Colonic mucosa (tissue), 4 donors: ENCODE measurements at regions not wholly inside any gene's neighbourhood (a gene's known extent, or its start where the extent isn't known, plus 50 kb on each side); places are given as distances from the start of the nearest gene placed in this dataset.
"Not testable (repeated sequence)": the region's sequence is repeated elsewhere in the genome, so short reads cannot be mapped to it uniquely, and the experiment has no call there.

Experiments used
- DNase-seq: peaks from one replicate; pipeline ENCODE4 v3.0.0-alpha.2; 2020
- H3K27ac ChIP-seq: fragments of 200-600 bp; one replicate; pipeline ENCODE4 v1.8.0; 2021
- H3K27me3 ChIP-seq: fragments of 200-600 bp; one replicate; pipeline ENCODE4 v1.8.0; 2021
- H3K36me3 ChIP-seq: fragments of 200-600 bp; one replicate; pipeline ENCODE4 v1.8.0; 2021
- H3K4me1 ChIP-seq: fragments of 200-600 bp; one replicate; pipeline ENCODE4 v1.8.0; 2021; ENCODE audit warnings: mild to moderate bottlenecking
- H3K4me3 ChIP-seq: fragments of 200-600 bp; one replicate; pipeline ENCODE4 v1.8.0; 2021
- H3K9ac ChIP-seq, 2 donors: one replicate each; pipeline ENCODE4 v1.7.0; 2013; ENCODE audit warnings: control low read depth in 2 of 2, low read depth in 2 of 2, low read length in 2 of 2
- H3K9me3 ChIP-seq: fragments of 200-600 bp; one replicate; pipeline ENCODE4 v1.8.0; 2021
- CTCF ChIP-seq: fragments of 200-600 bp; IDR thresholded peaks from one replicate; pipeline ENCODE4 v1.8.0; 2022; ENCODE audit warnings: antibody characterized with exemption, mild to moderate bottlenecking
- intact Hi-C: fragments of 100-400 bp; cut with DNase I; formaldehyde crosslinking; loops from one replicate; pipeline ENCODE4 v1.14.1; 2022
- donor health status: healthy.
- donor health status: DM: no; HTN: no; CAD: no.
- donor health status: DM: no; HTN: no; CAD: no.

GRCh38 chr12:25710128-25710527, 157.0 kb upstream of the LMNTD1 start:
- Histone ChIP-seq H3K9ac (no peak overlapping the region), H3K27me3 (no peaks in the 10 kb centered on the region), H3K4me1 (no peaks in the 10 kb centered on the region), H3K4me3 (no peak overlapping the region), H3K27ac (no peak overlapping the region), H3K9me3 (no peaks in the 10 kb centered on the region), H3K36me3 (no peaks in the 10 kb centered on the region)
- no peak for DNase-seq
- TF ChIP-seq CTCF = no peak
- intact Hi-C loops = no loop called here

DNA sequence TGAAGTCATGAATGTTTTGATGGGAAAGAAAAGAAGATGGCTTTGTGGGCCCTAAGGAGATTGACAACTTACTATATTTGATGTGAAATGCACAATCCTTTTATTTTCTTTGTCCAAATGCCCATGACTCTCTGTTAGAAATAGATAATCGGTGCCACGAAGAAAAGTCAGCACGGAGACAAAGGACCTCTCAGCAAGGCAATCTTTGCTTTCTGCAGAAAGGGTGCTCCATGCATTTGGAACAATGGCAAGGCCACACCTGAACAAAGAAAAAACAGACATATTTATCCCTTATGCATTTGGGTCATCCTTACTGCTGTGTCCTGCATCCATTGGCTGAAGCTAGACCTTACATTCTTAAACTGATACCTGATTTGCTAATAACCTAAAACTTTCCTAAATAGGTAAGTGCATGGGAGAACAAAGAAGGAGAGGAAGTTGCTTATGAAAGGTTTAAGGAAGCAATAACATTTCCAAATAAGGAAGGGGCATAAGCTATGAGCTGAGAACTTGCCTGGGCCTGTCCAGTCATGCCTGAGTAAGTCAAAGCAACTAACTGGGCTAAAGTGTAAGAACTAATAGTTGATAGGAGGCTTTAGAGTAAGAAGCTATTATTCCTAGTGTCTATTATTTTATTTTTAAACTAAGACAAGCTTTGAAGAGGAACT, 158.0 kb upstream of the LMNTD1 start:
- intact Hi-C loops, DNase-seq: not testable (repeated sequence)

GRCh38 chr12:25712169-25712568, 159.1 kb upstream of the LMNTD1 start:
- intact Hi-C loops = no loop called here
- TF ChIP-seq CTCF = no peak
- no peaks in the 10 kb centered on the region for H3K9me3 ChIP-seq
- no peaks in the 10 kb centered on the region for H3K4me1 ChIP-seq
- no peaks in the 10 kb centered on the region for H3K27me3 ChIP-seq
- no peaks in the 10 kb centered on the region for H3K36me3 ChIP-seq
- DNase-seq = no peak
- H3K27ac ChIP-seq = no peak overlapping the region
- H3K9ac ChIP-seq = no peak overlapping the region
- no peak overlapping the region for H3K4me3 ChIP-seq

More for the DNA sequence above, 158.0 kb upstream of the LMNTD1 start:
- not testable (repeated sequence) for H3K4me3 ChIP-seq, H3K27ac ChIP-seq, H3K9me3 ChIP-seq, H3K9ac ChIP-seq, H3K36me3 ChIP-seq, H3K27me3 ChIP-seq, H3K4me1 ChIP-seq

GRCh38 chr12:25713264-25713663, 160.2 kb upstream of the LMNTD1 start:
- no peak overlapping the region for H3K9ac ChIP-seq
- no peaks in the 10 kb centered on the region for H3K27me3 ChIP-seq
- H3K36me3 ChIP-seq = no peaks in the 10 kb centered on the region
- no peaks in the 10 kb centered on the region for H3K4me1 ChIP-seq
- intact Hi-C loops = no loop called here
- H3K4me3 ChIP-seq = no peak overlapping the region
- DNase-seq = no peak
- H3K27ac ChIP-seq = no peak overlapping the region
- H3K9me3 ChIP-seq = no peaks in the 10 kb centered on the region
- TF ChIP-seq CTCF = no peak

DNA sequence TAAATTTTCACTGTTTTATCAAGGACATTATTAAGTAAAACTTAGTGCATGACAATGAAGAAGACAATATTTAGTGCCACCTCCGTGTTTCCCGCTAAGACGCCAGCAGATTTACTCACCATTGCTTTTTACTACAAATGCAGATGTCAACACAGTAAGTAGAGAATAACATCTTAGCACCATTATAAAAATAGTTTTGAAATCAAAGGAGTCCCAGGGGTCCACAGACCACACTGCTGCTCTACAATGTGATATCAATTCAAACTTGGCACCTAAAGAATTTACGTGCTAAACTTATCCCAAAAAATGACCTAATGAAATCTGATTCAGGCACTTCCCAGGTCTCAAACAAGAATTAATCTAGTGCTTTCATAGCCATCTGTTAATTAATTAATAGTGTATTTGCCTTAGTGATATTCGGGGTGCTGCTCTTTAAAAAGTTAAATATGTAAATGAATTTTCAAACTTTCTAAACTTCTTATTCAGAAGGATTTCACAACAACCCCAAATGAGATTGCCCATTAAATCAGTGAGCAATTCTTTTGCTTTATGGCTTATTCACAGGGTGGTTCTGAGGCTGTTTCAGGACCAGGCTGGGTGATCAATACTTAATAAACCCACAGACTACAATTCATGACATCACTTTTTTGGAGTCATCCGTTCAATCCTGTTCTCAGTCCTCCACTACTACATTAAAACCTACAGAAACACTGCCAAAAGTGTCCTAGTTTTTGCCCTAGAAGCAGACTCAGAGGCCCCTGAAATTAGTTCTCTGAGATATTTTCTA, 161.3 kb upstream of the LMNTD1 start:
- H3K9me3 ChIP-seq = no peaks in the 10 kb centered on the region
- no peaks in the 10 kb centered on the region for H3K4me1 ChIP-seq
- H3K9ac ChIP-seq = no peak overlapping the region
- H3K27me3 ChIP-seq = no peaks in the 10 kb centered on the region
- H3K27ac ChIP-seq = no peak overlapping the region
- DNase-seq = no peak
- H3K4me3 ChIP-seq = no peak overlapping the region
- TF ChIP-seq CTCF = no peak
- no peaks in the 10 kb centered on the region for H3K36me3 ChIP-seq
- intact Hi-C loops = no loop called here

GRCh38 chr12:25715102-25715501, 162.0 kb upstream of the LMNTD1 start:
- intact Hi-C loops = no loop called here
- H3K4me1 ChIP-seq = no peaks in the 10 kb centered on the region
- DNase-seq = no peak

More at GRCh38 chr12:25715102-25715501, 162.0 kb upstream of the LMNTD1 start:
- H3K27ac ChIP-seq = no peak overlapping the region
- H3K27me3 ChIP-seq = no peaks in the 10 kb centered on the region
- no peak for TF ChIP-seq CTCF
- H3K9me3 ChIP-seq = no peaks in the 10 kb centered on the region
- no peak overlapping the region for H3K9ac ChIP-seq
- H3K4me3 ChIP-seq = no peak overlapping the region
- no peaks in the 10 kb centered on the region for H3K36me3 ChIP-seq
